OCI-LY7 (cell line): ENCODE measurements at regions not wholly inside any gene's neighbourhood (a gene's known extent, or its start where the extent isn't known, plus 50 kb on each side); places are given as distances from the start of the nearest gene placed in this dataset.

Experiments used
- BruUV-seq: library from RNA; stranded (reverse); fragments of 400-500 nt; replicated peaks from 2 replicates; lab custom pipeline; 2021; lab: Mats Ljungman, UMichigan
- CTCF ChIA-PET: fragments of 300-600 bp; sonication (Branson Sonifier 250); formaldehyde crosslinking; loops from one replicate; lab custom pipeline; 2022; ENCODE audit warnings: antibody characterized with exemption; ENCODE audit not compliant: unreplicated experiment; lab: Charles Lee
- POLR2A ChIA-PET: fragments of 300-600 bp; sonication (Branson Sonifier 250); formaldehyde crosslinking; loops from one replicate; lab custom pipeline; 2022; ENCODE audit warnings: antibody characterized with exemption; lab: Charles Lee
- DNase-seq: peaks from one replicate; pipeline ENCODE4 v3.0.0-alpha.2; 2015; ENCODE audit warnings: low spot score
- H2AFZ ChIP-seq: fragments of 200-600 bp; sonication (generic), shearing (Covaris generic); 2 replicates; pipeline ENCODE4 v1.6.1; 2014; ENCODE audit warnings: mild to moderate bottlenecking, antibody characterized with exemption, low read length, moderate library complexity
- H3K27ac ChIP-seq: fragments of 200-600 bp; sonication (generic); 2 replicates; pipeline ENCODE4 v1.5.1; 2014; ENCODE audit warnings: mixed run types, low read depth, mild to moderate bottlenecking, moderate library complexity, low read length, inconsistent platforms; ENCODE audit not compliant: poor library complexity, severe bottlenecking
- H3K36me3 ChIP-seq: fragments of 200-600 bp; sonication (generic); 2 replicates; pipeline ENCODE4 v1.6.1; 2014; ENCODE audit warnings: mild to moderate bottlenecking, antibody characterized with exemption, low read length, moderate library complexity, mixed read lengths; ENCODE audit not compliant: insufficient read depth
- H3K4me1 ChIP-seq: fragments of 200-600 bp; sonication (generic); 2 replicates; pipeline ENCODE4 v1.5.1; 2014; ENCODE audit warnings: mild to moderate bottlenecking, low read length; ENCODE audit not compliant: insufficient read depth, poor library complexity, severe bottlenecking
- H3K4me2 ChIP-seq: fragments of 200-600 bp; sonication (generic); 2 replicates; pipeline ENCODE4 v1.6.1; 2014; ENCODE audit warnings: mild to moderate bottlenecking, low read length
- H3K4me3 ChIP-seq: fragments of 200-600 bp; sonication (generic); 2 replicates; pipeline ENCODE4 v1.5.1; 2014; ENCODE audit warnings: mild to moderate bottlenecking, low read depth, low read length; ENCODE audit not compliant: poor library complexity, severe bottlenecking
- H3K79me2 ChIP-seq: fragments of 200-600 bp; sonication (generic); 2 replicates; pipeline ENCODE4 v1.6.1; 2016; ENCODE audit warnings: low read depth, mild to moderate bottlenecking, low read length, moderate library complexity, mixed read lengths; ENCODE audit not compliant: insufficient read depth
- H3K9me2 ChIP-seq: fragments of 200-600 bp; sonication (generic); 2 replicates; pipeline ENCODE4 v1.6.1; 2016; ENCODE audit warnings: mild to moderate bottlenecking, low read length, mixed read lengths; ENCODE audit not compliant: insufficient read depth
- H3K9me3 ChIP-seq: fragments of 200-600 bp; sonication (generic); 2 replicates; pipeline ENCODE4 v1.6.1; 2014; ENCODE audit warnings: mild to moderate bottlenecking, mixed run types, low read length, mixed read lengths
- H4K20me1 ChIP-seq: fragments of 200-600 bp; sonication (generic); 2 replicates; pipeline ENCODE4 v1.6.1; 2014; ENCODE audit warnings: mild to moderate bottlenecking, antibody characterized with exemption, low read length, moderate library complexity, mixed read lengths; ENCODE audit not compliant: insufficient read depth
- EZH2phosphoT487 ChIP-seq: fragments of 200-600 bp; sonication (generic); IDR thresholded peaks from 2 replicates; pipeline ENCODE4 v1.6.1; 2018; ENCODE audit warnings: low read depth, borderline replicate concordance, mild to moderate bottlenecking, mixed run types, antibody characterized with exemption, low read length, moderate library complexity, mixed read lengths
- intact Hi-C: fragments of 100-400 bp; cut with micrococcal nuclease; formaldehyde crosslinking; loops from one replicate; pipeline ENCODE4 v1.10.0; 2022; ENCODE audit not compliant: unreplicated experiment
- TF ChIP-seq, protein P1 (sequence below): fragments of 200-600 bp; sonication (generic); conservative IDR thresholded peaks from 2 replicates; pipeline ENCODE4 v1.5.1; 2014; ENCODE audit warnings: mild to moderate bottlenecking, antibody characterized with exemption, low read length, moderate library complexity, mixed read lengths

DNA sequence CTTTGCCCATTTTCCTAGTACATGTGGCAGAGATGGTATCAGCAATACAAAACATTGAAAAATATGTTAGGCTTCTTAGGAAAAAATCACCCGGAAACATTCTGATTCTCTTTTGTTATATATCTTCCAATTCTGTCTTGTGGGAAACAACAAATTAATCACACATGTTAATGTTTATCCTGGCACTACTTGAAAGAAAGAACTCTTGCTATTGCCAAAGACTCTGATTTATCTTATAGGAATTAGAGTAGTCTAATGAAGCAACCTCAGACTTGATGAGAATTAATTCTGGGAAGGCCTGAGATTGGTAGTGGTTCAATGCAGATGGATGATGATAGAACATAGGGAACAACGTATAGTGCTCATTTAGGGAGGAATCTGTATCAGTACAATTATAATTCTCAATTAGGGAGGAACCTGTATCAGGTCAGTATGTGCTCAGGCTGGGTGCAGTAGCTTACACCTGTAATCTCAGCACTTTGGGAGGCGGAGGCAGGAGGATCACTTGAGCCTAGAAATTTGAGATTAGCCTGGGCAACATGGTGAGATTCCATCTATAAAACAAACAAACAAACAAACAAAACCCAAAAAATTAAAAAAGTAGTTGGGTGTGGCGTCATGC lies 50.7 kb downstream of the TAS2R16 start:
- no peaks in the 10 kb centered on the region for H3K36me3 ChIP-seq
- H3K4me1 ChIP-seq: no peaks in the 10 kb centered on the region
- POLR2A ChIA-PET: interaction anchor here (0.7 to 1.3 kb wide), 2 partner anchors 9 to 784 kb away, joined by 3 read pairs; no protein-coding TSS in a partner anchor
- no peak for DNase-seq
- no peaks in the 10 kb centered on the region for H3K79me2 ChIP-seq
- intact Hi-C loops: no loop called here
- no peak overlapping the region for H2AFZ ChIP-seq
- no peaks in the 10 kb centered on the region for H4K20me1 ChIP-seq
- no peaks in the 10 kb centered on the region for H3K9me2 ChIP-seq
- no peaks in the 10 kb centered on the region for H3K9me3 ChIP-seq
- no peak overlapping the region for H3K4me3 ChIP-seq
- H3K4me2 ChIP-seq: no peak overlapping the region
- BruUV-seq: no TSS peak
- H3K27ac ChIP-seq: no peak overlapping the region
- TF ChIP-seq, protein P1, sequence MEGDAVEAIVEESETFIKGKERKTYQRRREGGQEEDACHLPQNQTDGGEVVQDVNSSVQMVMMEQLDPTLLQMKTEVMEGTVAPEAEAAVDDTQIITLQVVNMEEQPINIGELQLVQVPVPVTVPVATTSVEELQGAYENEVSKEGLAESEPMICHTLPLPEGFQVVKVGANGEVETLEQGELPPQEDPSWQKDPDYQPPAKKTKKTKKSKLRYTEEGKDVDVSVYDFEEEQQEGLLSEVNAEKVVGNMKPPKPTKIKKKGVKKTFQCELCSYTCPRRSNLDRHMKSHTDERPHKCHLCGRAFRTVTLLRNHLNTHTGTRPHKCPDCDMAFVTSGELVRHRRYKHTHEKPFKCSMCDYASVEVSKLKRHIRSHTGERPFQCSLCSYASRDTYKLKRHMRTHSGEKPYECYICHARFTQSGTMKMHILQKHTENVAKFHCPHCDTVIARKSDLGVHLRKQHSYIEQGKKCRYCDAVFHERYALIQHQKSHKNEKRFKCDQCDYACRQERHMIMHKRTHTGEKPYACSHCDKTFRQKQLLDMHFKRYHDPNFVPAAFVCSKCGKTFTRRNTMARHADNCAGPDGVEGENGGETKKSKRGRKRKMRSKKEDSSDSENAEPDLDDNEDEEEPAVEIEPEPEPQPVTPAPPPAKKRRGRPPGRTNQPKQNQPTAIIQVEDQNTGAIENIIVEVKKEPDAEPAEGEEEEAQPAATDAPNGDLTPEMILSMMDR: no peak
- no peak for TF ChIP-seq EZH2phosphoT487
- CTCF ChIA-PET: no interaction called here

DNA sequence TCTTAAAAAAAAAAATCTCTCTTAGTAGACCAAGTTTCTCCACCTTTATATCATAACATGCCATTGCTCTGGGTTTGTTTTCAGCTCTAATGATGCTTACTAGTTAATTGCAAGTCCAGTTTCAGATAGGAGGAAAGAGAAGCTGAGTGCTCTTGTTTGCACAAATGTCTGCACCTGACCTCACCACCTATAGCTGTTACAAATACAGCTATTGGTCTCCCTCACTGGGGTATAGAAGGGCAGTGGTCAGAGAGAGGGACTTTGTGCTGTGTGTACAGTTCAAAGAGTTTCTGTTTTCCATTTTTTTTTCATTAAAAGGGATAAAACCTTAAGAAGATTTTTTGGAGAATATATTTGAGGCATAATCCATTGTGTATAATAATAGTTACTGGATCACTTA lies 52.7 kb downstream of the TAS2R16 start:
- Histone ChIP-seq H3K36me3 (no peaks in the 10 kb centered on the region), H3K4me1 (no peaks in the 10 kb centered on the region), H4K20me1 (no peaks in the 10 kb centered on the region), H3K4me3 (no peak overlapping the region), H3K9me3 (no peaks in the 10 kb centered on the region), H2AFZ (no peak overlapping the region), H3K27ac (no peak overlapping the region), H3K4me2 (no peak overlapping the region), H3K9me2 (no peaks in the 10 kb centered on the region), H3K79me2 (no peaks in the 10 kb centered on the region)
- intact Hi-C loops: no loop called here
- CTCF ChIA-PET: no interaction called here
- TF ChIP-seq, protein P1: no peak
- TF ChIP-seq EZH2phosphoT487: no peak
- DNase-seq: no peak
- no TSS peak for BruUV-seq
- POLR2A ChIA-PET: interaction anchor here (0.6 to 0.7 kb wide), 2 partner anchors 402 to 521 kb away, joined by 3 to 5 read pairs; no protein-coding TSS in a partner anchor

DNA sequence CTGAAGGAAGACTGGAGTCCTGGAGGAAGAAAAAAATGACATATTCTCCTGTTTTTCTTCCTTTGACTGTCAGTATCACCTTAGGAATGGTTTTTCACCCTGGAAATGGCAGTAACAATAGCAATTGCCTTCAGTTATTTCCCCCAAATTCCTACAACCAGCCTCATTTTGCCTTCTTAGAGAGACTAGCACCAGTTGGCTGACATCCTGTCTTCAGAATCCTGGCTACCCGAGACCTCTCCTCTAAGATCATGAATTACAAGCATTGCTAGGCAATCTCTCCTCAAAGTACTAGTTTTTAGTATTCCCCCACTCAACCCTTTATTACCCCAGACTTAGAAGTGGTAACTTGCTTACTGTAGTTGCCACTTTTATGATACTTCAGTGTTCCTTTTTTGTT lies 53.4 kb downstream of the TAS2R16 start:
- DNase-seq: no peak
- no TSS peak for BruUV-seq
- no peaks in the 10 kb centered on the region for H3K36me3 ChIP-seq
- H2AFZ ChIP-seq: no peak overlapping the region
- no peaks in the 10 kb centered on the region for H3K9me3 ChIP-seq
- H3K4me2 ChIP-seq: no peak overlapping the region
- no peaks in the 10 kb centered on the region for H3K4me1 ChIP-seq
- H3K9me2 ChIP-seq: no peaks in the 10 kb centered on the region
- H3K27ac ChIP-seq: no peak overlapping the region
- intact Hi-C loops: no loop called here
- no peak overlapping the region for H3K4me3 ChIP-seq
- H3K79me2 ChIP-seq: no peaks in the 10 kb centered on the region
- no peaks in the 10 kb centered on the region for H4K20me1 ChIP-seq
- CTCF ChIA-PET: no interaction called here
- POLR2A ChIA-PET: interaction anchor here (0.7 kb wide), 1 partner anchor 522 kb away, joined by 5 read pairs; no protein-coding TSS in a partner anchor
- no peak for TF ChIP-seq EZH2phosphoT487
- TF ChIP-seq, protein P1: no peak
